Stimulated activated CD4-positive, alpha-beta T cell treated with anti-CD3 and anti-CD28 coated beads, Interleukin-4, amount 100 ng/mL, for 48 hours (primary cell): ENCODE measurements at regions not wholly inside any gene's neighbourhood (a gene's known extent, or its start where the extent isn't known, plus 50 kb on each side); places are given as distances from the start of the nearest gene placed in this dataset.

Experiments
- DNase-seq, 2 donors: peaks; one replicate each; pipeline ENCODE4 v3.0.0-alpha.2; 2020; ENCODE audit warnings: low read depth in 2 of 2

DNA sequence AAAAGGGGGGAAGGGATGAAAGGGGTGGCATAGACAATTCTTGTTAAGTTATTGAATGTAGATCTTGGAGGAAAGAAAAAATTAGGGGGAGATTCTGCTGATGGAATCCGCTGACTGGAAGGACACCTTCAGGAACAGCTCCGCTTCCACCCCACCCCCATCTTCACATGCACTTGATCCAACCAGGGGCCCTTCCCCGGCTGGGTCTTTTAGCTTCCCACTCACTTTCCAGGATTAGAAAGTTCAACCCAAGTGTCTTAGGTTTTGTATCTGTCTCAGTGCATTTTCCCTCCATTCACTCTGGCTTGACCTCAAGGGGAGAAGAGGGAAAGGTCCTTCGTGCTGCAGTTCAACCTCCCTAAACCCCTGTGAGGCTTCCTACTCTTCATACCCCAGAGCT, 141.4 kb downstream of the IRS2 start:
- no peak for DNase-seq

DNA sequence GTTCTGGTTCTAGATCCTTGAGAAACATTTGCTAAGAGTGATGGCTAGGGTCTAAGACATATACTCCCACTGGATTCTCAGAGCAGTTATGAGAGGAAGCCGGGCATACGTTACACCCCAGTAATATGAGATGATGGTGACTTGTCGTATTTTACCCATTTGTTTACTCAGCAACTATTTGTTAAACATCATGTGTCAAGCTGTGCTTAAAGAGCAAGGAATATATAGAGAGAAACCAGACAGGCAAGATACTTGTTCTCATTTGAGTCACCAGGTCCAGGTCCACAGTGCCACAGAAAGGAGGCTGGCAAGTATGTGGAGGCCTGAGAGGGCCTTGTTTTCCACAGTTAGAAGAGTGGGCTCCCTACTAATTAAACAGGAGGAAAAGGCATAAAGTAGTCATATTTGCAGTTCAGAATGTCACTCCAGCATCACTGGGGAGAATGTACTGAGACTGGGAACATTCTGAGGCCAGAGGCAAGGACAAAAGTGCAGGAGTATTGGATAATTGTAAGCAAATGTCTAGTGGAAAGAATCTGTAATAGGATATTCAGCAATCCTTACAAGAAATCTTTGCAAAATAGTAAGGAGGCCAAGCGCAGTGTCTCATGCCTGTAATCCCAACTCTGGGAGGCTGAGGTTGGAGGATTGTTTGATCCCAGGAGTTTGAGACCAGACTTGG, 142.2 kb downstream of the IRS2 start:
- no peak for DNase-seq

DNA sequence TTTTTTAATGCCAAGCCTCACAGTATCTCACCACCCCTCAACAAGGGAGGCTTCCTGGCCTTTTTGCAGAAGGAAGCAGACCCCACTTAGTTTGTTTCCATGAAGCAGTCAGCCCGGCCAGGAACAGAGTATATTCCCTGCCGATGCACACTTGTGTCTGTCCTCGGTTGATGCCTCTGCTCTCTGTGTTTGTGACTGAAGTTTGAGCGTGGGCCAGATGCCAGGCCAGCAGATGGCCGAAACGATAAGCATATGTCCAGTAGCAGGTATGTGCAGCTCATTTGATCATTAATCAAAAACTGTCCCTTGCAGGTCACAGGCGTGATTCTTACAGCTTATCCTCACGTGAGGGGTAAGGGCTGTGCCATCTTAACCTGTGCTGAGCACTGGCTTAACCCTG, 144.0 kb downstream of the IRS2 start:
- DNase-seq = no peak

DNA sequence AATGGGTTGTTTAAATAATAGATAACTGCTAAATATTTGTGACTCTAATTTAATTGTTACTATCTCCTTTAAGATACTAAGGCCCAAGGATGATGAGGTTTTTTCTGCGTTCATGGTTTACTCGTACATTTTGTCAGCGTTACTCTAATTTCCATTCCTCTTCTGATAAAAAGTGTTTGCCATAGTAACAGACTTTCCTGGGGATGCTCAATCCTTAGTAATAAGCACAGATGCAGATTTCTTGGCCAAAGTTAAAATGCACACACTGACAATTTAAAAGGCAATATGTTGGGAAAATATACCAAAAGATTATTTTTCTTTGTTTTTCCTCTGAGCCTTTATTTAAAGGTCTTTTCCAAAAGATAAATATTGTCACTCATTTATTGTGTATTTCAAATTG, 149.6 kb downstream of the IRS2 start:
- no peak for DNase-seq

DNA sequence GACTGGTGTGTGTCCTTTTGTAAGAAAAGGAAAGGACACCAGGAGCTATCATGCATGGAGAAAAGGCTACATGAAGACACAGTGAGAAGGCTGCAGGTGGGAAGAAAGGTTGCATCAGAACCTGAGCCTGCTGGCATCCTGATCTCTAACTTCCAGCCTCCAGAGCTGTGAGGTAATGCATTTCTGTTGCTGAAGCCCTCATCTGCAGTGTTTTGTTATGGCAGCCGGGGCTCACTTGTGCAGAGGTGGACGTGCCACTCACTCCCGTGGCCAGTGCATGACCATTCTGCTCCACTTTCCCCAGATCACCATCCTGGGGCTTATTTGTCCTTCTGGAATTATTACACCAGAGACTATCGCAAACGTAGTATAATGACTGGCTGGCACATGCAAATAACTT, 155.3 kb downstream of the IRS2 start:
- no peak for DNase-seq

DNA sequence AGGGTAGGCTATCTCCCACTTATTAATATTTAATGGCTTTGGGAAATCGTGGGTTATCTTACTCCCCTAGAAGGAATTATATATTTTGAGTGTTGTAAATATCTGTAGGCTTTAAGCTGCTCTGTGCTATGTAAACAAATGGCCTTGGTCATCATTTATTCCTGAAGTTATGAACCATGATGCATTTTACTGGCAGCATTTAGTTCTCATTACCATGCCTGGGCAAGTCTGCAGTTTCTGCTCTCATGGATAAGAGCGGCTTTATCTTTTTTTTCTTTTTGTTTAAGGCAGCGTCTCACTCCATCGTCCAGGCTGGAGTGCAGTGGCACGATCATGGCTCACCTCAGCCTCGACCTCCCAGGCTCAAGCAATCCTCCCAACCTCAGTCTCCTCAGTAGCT, 156.1 kb downstream of the IRS2 start:
- DNase-seq = no peak

GRCh38 chr13:109629737-109630136, 156.6 kb downstream of the IRS2 start:
- no peak for DNase-seq

- no peak for DNase-seq
Observed at GRCh38 chr13:109628251-109628699, 158.1 kb downstream of the IRS2 start.

GRCh38 chr13:109627649-109628048, 158.7 kb downstream of the IRS2 start:
- DNase-seq = no peak

DNA sequence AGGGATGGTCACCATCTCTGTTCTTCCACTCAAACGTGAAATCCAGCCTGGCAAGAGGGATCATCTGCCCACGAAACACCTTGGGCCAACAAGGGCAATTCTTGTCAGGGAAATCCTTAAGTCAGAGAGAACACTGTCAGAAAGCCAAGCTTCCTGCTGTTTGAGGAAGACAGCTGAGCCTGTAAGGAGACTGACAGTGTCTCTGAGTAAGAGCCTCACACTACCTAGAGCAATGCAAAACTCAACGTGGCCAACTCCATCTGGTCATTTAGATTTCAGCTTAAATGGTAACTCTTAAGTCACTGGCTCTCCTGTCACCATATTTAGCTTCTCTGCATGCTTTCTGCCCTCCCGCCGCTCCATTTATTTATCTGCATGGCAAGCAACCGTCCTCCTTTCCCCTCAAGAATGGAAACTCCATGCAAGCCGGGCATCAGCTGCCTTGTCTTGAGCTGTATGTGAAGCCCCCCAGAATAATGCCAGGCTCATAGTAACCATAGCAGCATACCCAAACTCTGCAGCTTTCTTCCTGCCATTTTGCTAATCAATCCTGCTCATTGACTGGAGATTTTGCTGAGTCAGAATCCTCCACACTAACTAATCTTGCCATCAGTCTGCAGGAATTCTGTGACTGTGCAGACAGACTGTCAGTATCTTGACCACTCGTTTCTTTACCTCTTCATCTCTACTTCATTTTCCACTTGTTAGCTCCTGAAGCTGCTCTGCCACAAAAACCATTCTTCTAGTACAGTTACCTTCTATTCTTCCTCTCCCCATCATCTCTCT, 159.8 kb downstream of the IRS2 start:
- DNase-seq = no peak

DNA sequence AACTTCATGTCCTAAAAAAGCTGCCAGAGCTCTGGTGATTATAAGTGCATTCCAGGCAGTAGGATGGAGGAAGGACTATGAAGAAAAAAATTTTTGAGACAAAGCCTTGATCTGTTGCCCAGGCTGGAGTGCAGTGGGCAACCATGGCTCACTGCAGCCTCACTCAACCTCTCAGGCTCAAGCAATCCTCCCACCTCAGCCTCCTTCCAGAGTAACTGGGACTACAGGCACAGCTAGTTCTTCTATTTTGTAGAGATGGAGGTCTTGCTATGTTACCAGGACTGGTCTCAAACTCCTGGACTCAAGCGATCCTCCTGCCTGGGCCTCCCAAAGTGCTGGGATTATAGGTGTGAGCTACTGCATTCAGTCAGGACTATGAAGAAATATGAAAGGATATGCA, 161.2 kb downstream of the IRS2 start:
- no peak for DNase-seq

- no peak for DNase-seq
Observed at GRCh38 chr13:109622006-109622405, 164.4 kb downstream of the IRS2 start.

DNA sequence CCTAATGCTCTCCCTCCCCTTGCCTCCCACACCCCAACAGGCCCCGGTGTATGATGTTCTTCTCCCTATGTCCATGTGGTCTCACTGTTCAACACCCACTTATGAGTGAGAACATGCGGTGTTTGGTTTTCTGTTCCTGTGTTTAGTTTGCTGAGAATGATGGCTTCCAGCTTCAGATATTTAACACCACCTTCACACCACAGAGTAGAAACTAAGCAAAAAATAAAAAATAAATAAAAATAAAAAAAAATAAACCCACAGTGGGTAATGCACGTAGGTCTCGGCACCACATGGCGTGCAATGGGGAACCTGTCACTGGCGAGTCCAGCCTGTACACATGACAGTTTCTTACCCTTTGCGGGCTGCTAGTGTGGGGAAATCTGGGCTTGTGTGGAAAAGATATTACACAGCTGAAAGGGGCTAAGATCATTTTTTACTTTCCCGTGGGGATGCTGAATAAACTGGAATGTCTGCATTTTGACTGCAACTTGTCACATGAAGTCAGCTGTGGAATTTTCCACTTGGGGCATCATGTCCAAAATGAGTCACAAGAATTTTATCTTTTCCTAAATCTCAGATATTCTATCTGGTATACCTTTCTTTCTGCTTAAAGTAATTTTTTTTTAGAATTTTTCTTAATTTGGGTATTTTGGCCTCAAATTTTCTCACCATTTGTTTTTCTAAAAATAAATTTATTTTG, 170.5 kb downstream of the IRS2 start:
- DNase-seq = no peak

- DNase-seq = no peak
Observed at GRCh38 chr13:109611912-109612691, 174.3 kb downstream of the IRS2 start.

- DNase-seq = peak in 1 of 2 donors; percentile 18
Observed at GRCh38 chr13:109610517-109610916, 175.9 kb downstream of the IRS2 start.

DNA sequence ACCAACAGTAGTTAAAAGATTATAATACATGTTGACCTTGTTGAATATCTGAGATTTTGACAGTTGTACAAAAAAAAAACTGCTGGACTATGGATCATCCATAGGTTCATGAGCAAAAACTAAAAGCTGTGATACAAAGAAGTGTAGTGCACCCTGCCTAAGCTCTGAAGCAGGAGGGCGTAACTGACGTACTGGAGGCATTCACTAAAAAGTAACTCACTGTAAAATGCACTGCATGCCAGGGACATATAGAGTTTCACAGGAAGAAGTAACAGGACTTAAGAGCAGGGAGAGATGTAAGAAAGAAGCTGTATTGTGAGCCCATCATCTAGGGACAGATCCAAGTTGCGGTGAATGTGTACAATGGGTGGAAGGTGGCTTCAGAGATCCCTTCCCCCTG, 177.9 kb downstream of the IRS2 start:
- DNase-seq = no peak

DNA sequence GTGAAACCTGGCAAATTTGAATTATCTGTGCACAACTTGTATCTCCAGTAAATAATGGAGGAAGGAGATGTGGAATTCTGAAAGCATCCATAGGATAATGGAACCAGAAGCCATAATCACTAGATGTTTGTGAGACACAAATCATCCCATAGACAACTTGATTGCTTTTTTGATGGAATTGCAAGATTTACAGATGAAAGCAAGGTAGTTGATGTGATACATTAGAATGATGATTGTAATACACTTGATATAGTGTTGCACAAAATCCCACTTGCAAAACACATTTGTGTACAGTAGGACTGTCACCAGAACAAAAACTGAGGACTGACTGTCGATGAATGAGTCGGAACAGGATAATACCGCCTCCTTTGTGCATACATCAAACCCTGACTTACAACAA, 178.3 kb downstream of the IRS2 start:
- no peak for DNase-seq

- DNase-seq = no peak
Observed at GRCh38 chr13:109606520-109606919, 179.9 kb downstream of the IRS2 start.

GRCh38 chr13:109605846-109606245, 180.5 kb downstream of the IRS2 start:
- DNase-seq = no peak

GRCh38 chr13:109604894-109605293, 181.5 kb downstream of the IRS2 start:
- no peak for DNase-seq

DNA sequence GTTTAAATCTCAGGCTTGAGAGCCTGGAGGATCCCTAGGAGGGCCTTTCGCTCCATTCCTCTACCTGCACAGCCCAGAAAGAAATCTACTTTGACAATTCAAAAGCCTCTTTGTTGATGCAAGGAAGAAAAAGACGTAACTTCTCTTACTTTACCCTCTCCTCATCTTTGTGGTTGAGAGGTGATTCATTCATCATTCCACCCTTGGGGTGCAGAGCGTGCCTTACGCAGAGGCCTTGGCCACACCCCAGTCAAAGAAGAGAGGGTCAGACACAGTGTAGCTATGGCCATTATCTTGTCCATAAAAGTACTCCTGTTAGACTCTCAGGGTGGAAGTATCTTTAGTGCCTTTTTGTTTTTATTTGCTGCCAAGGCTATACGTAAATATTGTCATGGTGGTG, 184.0 kb downstream of the IRS2 start:
- DNase-seq = no peak
